ENCODE measurements at regions not wholly inside any gene's neighbourhood (a gene's known extent, or its start where the extent isn't known, plus 50 kb on each side); places are given as distances from the start of the nearest gene placed in this dataset.

- DNase-seq (ENCODE audit: extremely low read depth, low read depth) = no peak
- no peak for TF ChIP-seq CTCF (IDR thresholded peaks at IDR 0.05; ENCODE audit: low read depth, low read length)
Observed at GRCh38 chr1:173427146-173428054, 49.7 kb upstream of the PRDX6 start.
